ENCODE measurements at regions not wholly inside any gene's neighbourhood (a gene's known extent, or its start where the extent isn't known, plus 50 kb on each side); places are given as distances from the start of the nearest gene placed in this dataset.
A peak's percentile ranks its signal among the peaks of the same experiment; 100 is the strongest.

DNA sequence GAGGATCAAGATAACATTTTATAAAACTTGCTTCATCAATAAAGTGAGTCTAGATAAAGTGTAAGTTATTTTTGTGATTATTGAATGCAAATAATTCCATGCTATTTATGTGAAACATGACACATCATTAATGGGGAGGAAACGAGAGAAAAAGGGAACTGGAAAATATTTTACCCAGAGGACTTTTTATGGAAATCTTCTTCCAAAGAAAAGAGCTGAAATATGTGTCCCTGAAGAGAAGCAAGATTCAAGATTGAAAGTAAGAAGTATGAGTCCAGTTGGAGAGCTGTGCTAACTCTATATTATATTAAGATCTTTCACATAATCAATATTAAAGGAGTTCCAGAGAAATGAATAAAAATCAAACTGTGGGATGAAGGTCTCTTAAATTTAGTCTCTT is 1361.8 kb downstream of the GATA3 start:
- Histone ChIP-seq H3K4me3 (no peak overlapping the region), H3K9me3 (no peaks in the 10 kb centered on the region), H3K36me3 (no peaks in the 10 kb centered on the region), H3K27me3 (no peaks in the 10 kb centered on the region), H3K4me1 (no peaks in the 10 kb centered on the region), H3K27ac (no peak overlapping the region)
- intact Hi-C loops (cut with DNase I) = no loop called here
- no peak for ATAC-seq
- 11 to 18% methylated on average over 1 of the region's 1 CpG for WGBS, 2 donors
- DNase-seq = no peak
- TF ChIP-seq, protein P1, sequence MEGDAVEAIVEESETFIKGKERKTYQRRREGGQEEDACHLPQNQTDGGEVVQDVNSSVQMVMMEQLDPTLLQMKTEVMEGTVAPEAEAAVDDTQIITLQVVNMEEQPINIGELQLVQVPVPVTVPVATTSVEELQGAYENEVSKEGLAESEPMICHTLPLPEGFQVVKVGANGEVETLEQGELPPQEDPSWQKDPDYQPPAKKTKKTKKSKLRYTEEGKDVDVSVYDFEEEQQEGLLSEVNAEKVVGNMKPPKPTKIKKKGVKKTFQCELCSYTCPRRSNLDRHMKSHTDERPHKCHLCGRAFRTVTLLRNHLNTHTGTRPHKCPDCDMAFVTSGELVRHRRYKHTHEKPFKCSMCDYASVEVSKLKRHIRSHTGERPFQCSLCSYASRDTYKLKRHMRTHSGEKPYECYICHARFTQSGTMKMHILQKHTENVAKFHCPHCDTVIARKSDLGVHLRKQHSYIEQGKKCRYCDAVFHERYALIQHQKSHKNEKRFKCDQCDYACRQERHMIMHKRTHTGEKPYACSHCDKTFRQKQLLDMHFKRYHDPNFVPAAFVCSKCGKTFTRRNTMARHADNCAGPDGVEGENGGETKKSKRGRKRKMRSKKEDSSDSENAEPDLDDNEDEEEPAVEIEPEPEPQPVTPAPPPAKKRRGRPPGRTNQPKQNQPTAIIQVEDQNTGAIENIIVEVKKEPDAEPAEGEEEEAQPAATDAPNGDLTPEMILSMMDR (IDR thresholded peaks at IDR 0.05) = no peak
- FAIRE-seq = no peak

DNA sequence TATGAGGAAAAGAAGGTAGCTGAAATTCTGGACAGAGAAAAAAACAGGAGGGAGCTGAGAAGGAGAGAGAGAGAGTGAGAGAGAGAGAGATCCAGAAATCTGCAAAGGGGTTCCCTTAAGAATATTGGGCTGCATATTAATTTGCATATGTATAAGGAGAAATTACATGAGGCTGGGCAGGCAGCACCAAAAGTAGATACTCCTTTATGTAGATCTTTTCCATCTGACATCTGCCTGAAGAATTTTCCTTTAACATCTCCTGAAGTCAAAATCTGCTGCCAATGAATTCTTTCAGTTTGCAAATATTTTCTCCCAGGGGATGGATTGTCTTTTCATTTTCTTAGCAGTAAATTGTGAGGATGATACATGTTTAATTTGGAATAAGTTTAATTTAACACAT is 1365.3 kb downstream of the GATA3 start:
- Histone ChIP-seq H3K36me3 (no peaks in the 10 kb centered on the region), H3K4me1 (no peaks in the 10 kb centered on the region), H3K27me3 (no peaks in the 10 kb centered on the region), H3K4me3 (no peak overlapping the region), H3K27ac (no peak overlapping the region), H3K9me3 (no peaks in the 10 kb centered on the region)
- ATAC-seq = no peak
- no peak for FAIRE-seq
- no peak for DNase-seq
- TF ChIP-seq, protein P1 (IDR thresholded peaks at IDR 0.05) = no peak
- intact Hi-C loops (cut with DNase I) = no loop called here

DNA sequence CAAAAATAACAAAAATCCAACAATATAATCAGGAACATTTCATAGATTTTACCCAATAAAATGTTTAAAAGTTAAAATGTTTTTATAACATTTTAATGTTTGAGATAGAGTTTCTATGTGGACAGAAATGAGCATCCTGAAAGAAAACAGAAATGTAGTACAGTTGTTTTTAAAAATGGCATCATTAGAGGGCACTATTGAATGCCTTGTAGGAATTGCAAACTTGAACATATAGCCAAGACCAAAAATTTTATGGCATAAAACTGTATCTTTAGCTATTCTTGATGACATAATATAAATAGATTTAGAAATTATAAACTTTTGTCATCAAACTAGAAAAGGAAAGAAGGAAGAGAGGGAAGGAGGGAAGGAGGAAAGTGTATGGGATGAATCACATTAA is 1372.7 kb downstream of the GATA3 start:
- Histone ChIP-seq H3K27ac (no peak overlapping the region), H3K9me3 (no peaks in the 10 kb centered on the region), H3K27me3 (no peaks in the 10 kb centered on the region), H3K36me3 (no peaks in the 10 kb centered on the region), H3K4me3 (no peak overlapping the region), H3K4me1 (no peaks in the 10 kb centered on the region)
- TF ChIP-seq, protein P1 (IDR thresholded peaks at IDR 0.05) = no peak
- FAIRE-seq (peak; percentile 73), ATAC-seq (no peak), DNase-seq (no peak)
- intact Hi-C loops (cut with DNase I) = no loop called here

DNA sequence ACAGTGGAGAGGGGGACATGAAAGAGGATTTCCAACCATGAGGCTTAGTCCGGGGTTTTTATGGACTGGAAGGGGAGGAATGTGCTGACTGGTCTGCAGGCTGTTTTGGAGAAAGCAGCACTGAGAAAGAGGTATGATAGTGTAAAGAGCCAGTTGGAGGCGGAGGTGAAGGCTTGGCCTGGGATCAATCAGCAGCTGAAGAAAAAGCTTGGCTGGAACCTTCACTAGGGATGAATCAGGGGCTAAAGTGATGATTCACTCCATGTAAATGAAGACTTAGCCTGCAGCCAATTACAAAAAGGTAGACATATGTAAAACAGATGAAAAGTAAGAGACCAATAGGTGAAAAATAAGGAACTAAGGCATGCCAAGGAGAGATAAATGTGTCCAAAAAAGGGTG is 1382.6 kb downstream of the GATA3 start:
- Histone ChIP-seq H3K4me3 (no peak overlapping the region), H3K27me3 (no peaks in the 10 kb centered on the region), H3K27ac (no peak overlapping the region), H3K4me1 (no peaks in the 10 kb centered on the region), H3K36me3 (no peaks in the 10 kb centered on the region), H3K9me3 (no peaks in the 10 kb centered on the region)
- intact Hi-C loops (cut with DNase I) = no loop called here
- no peak for FAIRE-seq
- ATAC-seq = no peak
- TF ChIP-seq, protein P1 (IDR thresholded peaks at IDR 0.05) = no peak
- 67 to 75% methylated on average over 2 of the region's 2 CpGs for WGBS, 2 donors
- no peak for DNase-seq

DNA sequence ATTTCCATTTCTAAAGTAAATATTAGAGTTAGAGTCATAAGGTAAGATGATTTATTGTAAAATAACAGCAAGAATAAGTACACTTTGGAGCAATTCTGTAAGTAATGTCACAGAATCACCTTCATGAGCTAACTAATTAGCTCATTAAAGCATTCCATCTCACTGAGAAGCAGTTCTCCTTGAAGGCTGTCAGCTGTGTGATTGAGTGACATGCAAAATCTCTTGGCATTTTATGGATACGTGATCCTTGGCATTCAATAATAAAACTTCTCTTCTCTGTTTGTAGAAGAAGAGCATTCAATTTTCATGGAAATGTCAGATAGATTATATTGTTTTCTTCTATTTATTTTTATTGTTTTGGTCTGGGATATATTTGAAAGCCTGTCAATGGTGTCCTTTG is 1389.3 kb downstream of the GATA3 start:
- WGBS, 2 donors = 13 to 15% methylated on average over 1 of the region's 1 CpG
- TF ChIP-seq, protein P1 (IDR thresholded peaks at IDR 0.05) = no peak

More for the DNA sequence above, 1389.3 kb downstream of the GATA3 start:
- ATAC-seq = no peak
- Histone ChIP-seq H3K4me1 (no peaks in the 10 kb centered on the region), H3K9me3 (no peaks in the 10 kb centered on the region), H3K4me3 (no peak overlapping the region), H3K36me3 (no peaks in the 10 kb centered on the region), H3K27me3 (no peaks in the 10 kb centered on the region), H3K27ac (no peak overlapping the region)
- no peak for DNase-seq
- intact Hi-C loops (cut with DNase I) = loop anchor here in 1 of 3 donors (2.0 kb wide), 1 partner anchor 67 kb away; no protein-coding TSS in a partner anchor
- no peak for FAIRE-seq
